ENCODE measurements at regions not wholly inside any gene's neighbourhood (a gene's known extent, or its start where the extent isn't known, plus 50 kb on each side); places are given as distances from the start of the nearest gene placed in this dataset.
"Not testable (repeated sequence)": the region's sequence is repeated elsewhere in the genome, so short reads cannot be mapped to it uniquely, and the experiment has no call there.

DNA sequence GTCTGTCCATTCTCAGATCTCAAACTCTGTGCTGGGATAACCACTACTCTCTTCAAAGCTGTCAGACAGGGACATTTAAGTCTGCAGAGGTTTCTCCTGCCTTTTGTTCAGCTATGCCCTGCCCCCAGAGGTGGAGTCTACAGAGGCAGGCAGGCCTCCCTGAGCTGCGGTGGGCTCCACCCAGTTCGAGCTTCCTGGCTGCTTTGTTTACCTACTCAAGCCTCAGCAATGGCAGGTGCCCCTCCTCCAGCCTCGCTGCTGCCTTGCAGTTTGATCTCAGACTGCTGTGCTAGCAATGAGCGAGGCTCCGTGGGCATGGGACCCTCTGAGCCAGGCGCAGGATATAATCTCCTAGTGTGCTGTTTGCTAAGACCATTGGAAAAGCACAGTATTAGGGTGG lies 53.1 kb upstream of the HUNK start:
- ATAC-seq, H3K4me1 Mint-ChIP-seq, H3K36me3 Mint-ChIP-seq, H3K9me3 Mint-ChIP-seq, H3K27ac Mint-ChIP-seq, H3K4me3 Mint-ChIP-seq: not testable (repeated sequence)
- H3K27me3 Mint-ChIP-seq, result peaks cover 32% of the 10 kb centered on the region

DNA sequence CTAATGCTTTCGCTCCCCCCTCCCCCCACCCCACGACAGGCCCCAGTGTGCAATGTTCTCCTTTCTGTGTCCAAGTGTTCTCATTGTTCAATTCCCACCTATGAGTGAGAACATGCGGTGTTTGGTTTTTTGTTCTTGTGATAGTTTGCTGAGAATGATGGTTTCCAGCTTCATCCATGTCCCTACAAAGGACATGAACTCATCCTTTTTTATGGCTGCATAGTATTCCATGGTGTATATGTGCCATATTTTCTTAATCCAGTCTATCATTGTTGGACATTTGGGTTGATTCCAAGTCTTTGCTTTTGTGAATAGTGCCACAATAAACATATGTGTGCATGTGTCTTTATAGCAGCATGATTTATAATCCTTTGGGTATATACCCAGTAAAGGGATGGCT lies 58.5 kb upstream of the HUNK start:
- ATAC-seq, H3K9me3 Mint-ChIP-seq, H3K36me3 Mint-ChIP-seq, H3K27ac Mint-ChIP-seq, H3K4me1 Mint-ChIP-seq, H3K4me3 Mint-ChIP-seq: not testable (repeated sequence)
- H3K27me3 Mint-ChIP-seq, result peaks cover 23% of the 10 kb centered on the region

DNA sequence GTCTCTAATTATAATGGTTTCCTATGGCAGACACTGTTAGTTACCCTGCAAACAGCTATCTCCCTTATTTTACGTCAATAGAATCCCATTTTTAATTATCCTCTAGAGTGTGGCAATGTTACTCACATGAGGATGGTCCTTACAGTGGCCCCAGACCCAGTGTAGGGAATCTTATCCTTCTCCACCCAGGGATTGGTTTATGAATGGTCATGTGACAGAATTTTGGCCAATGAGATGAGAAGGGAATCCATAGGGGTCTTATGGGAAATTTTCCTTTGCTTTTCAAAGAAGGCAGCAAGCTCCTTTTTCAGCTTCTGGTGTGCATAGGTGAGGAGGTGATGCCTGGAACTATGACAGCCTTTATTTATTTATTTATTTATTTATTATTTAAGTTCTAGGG lies 59.0 kb upstream of the HUNK start:
- no peak for ATAC-seq
- Mint-ChIP-seq H3K27ac (no peak overlapping the region), H3K27me3 (peaks cover 19% of the 10 kb centered on the region), H3K4me1 (peaks cover 10% of the 10 kb centered on the region), H3K9me3 (peaks cover 4% of the 10 kb centered on the region), H3K36me3 (peaks cover 3% of the 10 kb centered on the region), H3K4me3 (no peak overlapping the region)

DNA sequence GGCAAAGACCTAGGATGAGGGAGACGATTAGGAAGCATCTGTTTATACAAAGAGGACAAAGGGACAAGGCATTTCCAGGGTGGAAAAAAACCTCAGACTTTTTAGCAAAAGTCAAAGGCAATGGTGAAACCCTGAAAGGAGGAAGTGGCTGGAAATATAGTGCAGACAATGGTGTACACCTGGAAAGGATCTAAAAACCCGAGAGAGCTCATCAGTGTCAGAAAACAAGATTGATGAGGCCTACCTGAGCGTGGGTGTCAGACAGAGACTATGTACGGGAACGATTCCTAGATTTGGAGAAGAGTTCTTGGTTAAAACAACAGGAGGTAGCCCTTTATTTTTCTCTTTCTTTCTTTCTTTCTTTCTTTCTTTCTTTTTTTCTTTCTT lies 68.8 kb upstream of the HUNK start:
- Mint-ChIP-seq H3K9me3 (peaks cover 6% of the 10 kb centered on the region), H3K27ac (no peak overlapping the region), H3K4me1 (peaks cover 12% of the 10 kb centered on the region), H3K36me3 (no peaks in the 10 kb centered on the region), H3K27me3 (peaks cover 8% of the 10 kb centered on the region), H3K4me3 (no peak overlapping the region)
- no peak for ATAC-seq

DNA sequence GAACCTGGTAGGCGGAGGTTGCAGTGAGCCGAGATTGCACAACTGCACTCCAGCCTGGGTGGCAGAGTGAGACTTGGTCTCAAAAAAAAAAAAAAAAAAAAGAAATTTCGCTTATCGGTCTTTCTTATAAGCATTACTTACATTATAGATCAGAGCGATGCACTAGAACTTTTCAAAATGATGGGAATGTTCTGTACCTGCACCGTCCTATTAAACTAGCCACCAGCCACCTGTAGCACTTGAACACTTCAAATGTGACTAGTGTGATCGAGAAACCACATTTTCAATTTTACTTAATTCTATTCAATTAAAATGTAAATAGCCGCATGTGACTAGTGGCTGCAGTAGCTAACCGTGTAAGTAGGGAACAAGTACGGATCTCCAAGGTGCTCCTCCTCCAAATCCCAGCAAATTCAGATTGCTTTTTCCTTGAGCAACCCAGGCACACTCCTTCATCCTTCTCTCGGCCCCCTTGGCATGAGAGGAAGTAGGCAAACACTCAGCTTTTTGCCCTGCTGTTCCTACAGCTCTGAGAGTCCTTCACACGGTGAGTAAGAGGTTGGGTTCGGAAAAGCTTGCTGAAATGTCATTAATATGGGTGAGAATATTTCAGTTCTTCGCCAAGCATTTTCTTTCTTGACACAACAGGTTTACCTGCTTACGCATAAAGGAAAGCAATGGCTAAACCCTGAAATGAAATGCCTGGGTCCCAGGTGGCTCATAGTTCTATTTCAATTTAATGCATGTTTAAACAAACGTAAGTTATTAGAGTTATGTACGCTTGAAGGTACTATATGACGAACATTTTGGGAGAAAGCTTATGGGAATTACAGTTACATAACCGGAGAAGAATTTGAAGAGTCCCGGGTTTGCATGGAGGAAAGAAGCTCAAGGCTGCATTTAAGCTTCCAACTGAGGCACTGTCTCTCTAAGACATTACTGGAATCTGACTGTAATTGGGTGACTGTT lies 69.5 kb upstream of the HUNK start:
- H3K27me3 Mint-ChIP-seq, result peaks cover 8% of the 10 kb centered on the region
- peaks cover 6% of the 10 kb centered on the region for H3K9me3 Mint-ChIP-seq
- peaks cover 12% of the 10 kb centered on the region for H3K4me1 Mint-ChIP-seq

DNA sequence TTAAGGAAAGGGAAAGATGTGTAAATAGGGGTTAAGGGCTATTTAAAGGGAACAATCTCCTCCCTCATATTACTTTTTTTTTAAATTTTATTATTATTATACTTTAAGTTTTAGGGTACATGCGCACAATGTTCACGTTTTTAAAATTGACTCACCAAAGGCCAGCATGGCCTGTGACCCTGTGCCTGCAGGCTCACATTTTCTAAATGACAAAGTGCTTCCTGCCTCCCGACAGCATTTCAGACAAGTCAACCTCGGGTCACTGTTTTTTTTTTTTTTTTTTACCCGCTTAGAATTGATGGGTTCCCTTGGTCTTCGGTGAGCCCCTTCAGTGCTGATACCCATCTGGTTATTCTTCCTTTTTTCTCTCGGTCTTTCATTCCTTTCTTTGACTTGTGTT lies 70.4 kb upstream of the SCAF4 start:
- peaks cover 8% of the 10 kb centered on the region for H3K27me3 Mint-ChIP-seq
- H3K4me1 Mint-ChIP-seq, result peaks cover 12% of the 10 kb centered on the region
- H3K4me3 Mint-ChIP-seq, result no peak overlapping the region
- no peak overlapping the region for H3K27ac Mint-ChIP-seq
- ATAC-seq, result no peak
- peaks cover 6% of the 10 kb centered on the region for H3K9me3 Mint-ChIP-seq
- no peaks in the 10 kb centered on the region for H3K36me3 Mint-ChIP-seq

More for the DNA sequence above, 69.5 kb upstream of the HUNK start:
- H3K27ac Mint-ChIP-seq, result no peak overlapping the region
- no peak for ATAC-seq
- no peak overlapping the region for H3K4me3 Mint-ChIP-seq
- no peaks in the 10 kb centered on the region for H3K36me3 Mint-ChIP-seq

DNA sequence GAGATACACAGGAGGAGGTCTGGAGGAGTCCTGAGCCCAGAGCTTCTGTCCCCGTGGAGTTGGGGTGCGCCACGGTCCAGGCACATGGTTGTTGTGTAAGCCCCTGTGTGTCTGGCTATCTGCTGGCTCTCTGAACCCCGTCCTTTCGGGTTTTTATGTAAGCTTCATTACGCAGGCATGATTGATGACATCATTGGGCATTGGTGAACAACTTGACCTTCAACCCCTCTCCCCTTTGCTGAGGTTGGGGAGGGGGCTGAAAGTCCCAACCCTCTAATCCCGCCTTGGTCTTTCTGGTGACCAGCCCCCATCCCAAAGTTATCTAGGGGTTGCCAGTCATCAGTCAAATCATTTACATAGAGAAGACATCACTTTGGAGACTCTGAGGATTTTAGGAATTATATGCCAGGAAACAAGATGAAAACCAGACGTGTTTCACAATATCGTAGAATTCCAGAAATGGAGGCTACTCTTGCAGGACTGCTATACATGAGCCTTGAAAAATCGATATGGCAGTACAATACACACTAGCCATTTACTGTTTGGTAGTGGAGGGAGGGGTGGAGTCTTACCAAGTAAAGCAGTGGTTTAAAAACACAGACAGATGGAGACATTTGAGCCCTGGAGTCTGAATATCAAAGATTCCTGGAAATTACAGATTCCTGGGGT lies 69.8 kb upstream of the SCAF4 start:
- ATAC-seq, result no peak
- H3K27ac Mint-ChIP-seq, result no peak overlapping the region
- H3K4me3 Mint-ChIP-seq, result no peak overlapping the region
- no peaks in the 10 kb centered on the region for H3K36me3 Mint-ChIP-seq
- peaks cover 6% of the 10 kb centered on the region for H3K9me3 Mint-ChIP-seq
- H3K4me1 Mint-ChIP-seq, result peaks cover 12% of the 10 kb centered on the region
- peaks cover 8% of the 10 kb centered on the region for H3K27me3 Mint-ChIP-seq

DNA sequence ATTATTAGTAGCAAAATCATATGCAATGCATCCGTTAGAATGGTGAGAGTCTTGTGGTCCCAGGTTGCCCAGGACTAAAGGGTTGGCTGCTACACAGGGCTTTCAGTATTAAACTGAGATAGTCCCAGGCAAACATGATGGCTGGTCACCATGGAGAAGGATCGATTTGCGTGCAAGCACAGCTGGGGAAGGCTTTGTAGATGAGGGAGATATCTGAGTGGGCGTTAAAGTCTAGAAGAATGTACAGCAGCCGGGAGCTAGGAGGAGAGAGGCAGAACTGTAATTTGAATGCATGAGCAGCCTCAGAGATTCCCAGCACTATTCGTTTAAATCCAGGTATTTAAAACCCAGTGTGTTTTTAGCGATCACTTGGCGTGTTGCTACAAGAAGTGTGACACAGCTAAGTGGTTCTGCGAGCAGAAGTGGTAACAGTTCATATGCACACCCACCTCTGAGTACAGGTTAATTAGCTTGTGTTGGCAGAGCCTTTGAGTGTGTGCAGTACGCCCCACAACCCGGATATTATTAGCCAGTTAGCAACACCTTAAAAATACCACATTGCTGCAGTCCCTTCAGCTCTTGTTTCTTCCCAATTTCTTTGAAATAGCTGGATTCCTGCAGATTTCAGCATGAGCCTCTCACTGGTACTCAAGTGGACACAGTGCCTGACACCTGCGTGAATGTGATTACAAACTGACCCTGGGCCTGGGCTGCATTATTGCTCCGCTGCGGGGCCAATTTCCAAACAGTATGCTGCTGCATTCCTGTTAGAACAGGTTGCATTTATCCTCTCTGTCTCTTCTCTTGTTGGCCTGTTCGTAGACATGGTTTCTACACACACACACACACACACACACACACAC lies 67.2 kb upstream of the SCAF4 start:
- no peak overlapping the region for H3K4me3 Mint-ChIP-seq
- H3K36me3 Mint-ChIP-seq, result no peaks in the 10 kb centered on the region
- no peaks in the 10 kb centered on the region for H3K27me3 Mint-ChIP-seq
- ATAC-seq, result no peak
- no peaks in the 10 kb centered on the region for H3K9me3 Mint-ChIP-seq
- no peak overlapping the region for H3K27ac Mint-ChIP-seq
- peaks cover 6% of the 10 kb centered on the region for H3K4me1 Mint-ChIP-seq

DNA sequence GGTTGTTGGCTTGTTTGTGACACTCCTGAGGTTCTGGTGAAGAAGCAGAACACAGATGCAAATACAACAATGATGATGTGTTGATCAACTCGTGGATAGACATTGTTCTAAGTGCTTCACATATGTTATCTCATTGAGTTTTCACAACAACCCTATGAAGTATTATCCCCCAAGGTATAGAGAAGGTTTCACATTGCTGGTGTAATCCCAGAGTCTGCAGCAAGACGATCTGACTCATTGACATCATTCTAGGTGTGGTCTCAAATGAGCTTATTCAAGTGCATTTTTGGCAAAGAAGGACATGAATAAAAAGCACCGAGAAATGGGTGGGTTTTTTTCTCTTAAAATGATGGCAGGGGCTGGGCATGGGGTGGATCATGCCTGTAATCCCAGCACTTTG lies 64.1 kb upstream of the SCAF4 start:
- Mint-ChIP-seq H3K36me3 (no peaks in the 10 kb centered on the region), H3K4me1 (no peaks in the 10 kb centered on the region), H3K9me3 (no peaks in the 10 kb centered on the region), H3K27me3 (no peaks in the 10 kb centered on the region), H3K4me3 (no peak overlapping the region), H3K27ac (no peak overlapping the region)
- no peak for ATAC-seq

DNA sequence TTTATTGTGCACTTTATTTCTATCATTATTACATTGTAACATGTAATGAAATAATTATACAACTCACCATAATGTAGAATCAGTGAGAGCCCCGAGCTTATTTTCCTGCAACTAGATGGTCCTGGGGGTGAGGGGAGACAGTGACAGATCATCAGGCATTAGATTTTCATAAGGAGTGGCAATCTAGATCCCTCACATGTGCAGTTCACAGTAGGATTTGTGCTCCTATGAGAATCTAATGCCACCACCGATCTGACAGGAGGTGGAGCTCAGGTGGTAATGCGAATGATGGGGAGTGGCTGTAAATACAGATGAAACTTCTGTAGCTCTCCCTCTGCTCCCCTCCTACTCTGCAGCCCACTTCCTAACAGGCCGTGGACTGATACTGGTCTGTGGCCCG lies 58.5 kb upstream of the SCAF4 start:
- H3K9me3 Mint-ChIP-seq, H3K27me3 Mint-ChIP-seq, ATAC-seq, H3K4me3 Mint-ChIP-seq, H3K36me3 Mint-ChIP-seq, H3K27ac Mint-ChIP-seq: not testable (repeated sequence)
- peaks cover 17% of the 10 kb centered on the region for H3K4me1 Mint-ChIP-seq

DNA sequence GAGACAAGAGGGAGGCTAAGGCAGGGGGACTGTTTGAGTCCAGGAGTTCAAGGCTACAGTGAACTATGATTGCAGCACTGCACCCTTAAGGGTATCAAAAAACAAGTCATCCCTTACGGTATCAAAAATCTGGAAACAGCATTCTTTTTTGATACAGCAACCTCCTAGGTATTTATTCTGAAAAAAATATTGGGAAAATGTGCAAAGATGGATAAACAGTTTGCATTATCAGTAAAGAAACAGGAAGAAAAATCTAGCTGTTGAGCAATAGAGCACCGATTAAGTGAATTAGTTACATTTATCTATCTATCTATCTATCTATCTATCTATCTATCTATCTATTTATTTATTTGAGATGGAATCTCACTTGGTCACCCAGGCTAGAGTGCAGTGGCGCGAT lies 56.7 kb upstream of the SCAF4 start:
- ATAC-seq, result no peak
- Mint-ChIP-seq H3K27me3 (no peaks in the 10 kb centered on the region), H3K4me3 (no peak overlapping the region), H3K27ac (no peak overlapping the region), H3K9me3 (peaks cover 8% of the 10 kb centered on the region), H3K4me1 (peaks cover 17% of the 10 kb centered on the region), H3K36me3 (no peaks in the 10 kb centered on the region)

DNA sequence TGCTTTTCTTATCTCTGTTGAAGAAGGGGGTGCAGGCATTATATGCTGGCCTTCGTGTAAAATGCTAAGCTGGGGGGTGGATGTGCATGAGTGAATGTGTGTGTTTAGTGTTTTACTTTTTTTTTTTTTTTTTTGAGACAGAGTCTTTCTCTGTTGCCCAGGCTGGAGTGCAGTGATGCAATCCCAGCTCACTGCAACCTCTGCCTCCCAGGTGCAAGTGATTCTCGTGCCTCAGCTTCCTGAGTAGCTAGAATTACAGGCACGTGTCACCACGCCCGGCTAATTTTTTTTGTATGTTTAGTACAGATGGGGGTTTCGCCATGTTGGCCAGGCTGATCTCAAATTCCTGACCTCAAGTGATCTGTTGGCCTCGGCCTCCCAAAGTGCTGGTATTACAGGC lies 55.8 kb upstream of the SCAF4 start:
- peaks cover 17% of the 10 kb centered on the region for H3K4me1 Mint-ChIP-seq
- H3K27ac Mint-ChIP-seq, H3K36me3 Mint-ChIP-seq, H3K9me3 Mint-ChIP-seq, H3K4me3 Mint-ChIP-seq, H3K27me3 Mint-ChIP-seq: not testable (repeated sequence)
- peak; percentile 16 for ATAC-seq

DNA sequence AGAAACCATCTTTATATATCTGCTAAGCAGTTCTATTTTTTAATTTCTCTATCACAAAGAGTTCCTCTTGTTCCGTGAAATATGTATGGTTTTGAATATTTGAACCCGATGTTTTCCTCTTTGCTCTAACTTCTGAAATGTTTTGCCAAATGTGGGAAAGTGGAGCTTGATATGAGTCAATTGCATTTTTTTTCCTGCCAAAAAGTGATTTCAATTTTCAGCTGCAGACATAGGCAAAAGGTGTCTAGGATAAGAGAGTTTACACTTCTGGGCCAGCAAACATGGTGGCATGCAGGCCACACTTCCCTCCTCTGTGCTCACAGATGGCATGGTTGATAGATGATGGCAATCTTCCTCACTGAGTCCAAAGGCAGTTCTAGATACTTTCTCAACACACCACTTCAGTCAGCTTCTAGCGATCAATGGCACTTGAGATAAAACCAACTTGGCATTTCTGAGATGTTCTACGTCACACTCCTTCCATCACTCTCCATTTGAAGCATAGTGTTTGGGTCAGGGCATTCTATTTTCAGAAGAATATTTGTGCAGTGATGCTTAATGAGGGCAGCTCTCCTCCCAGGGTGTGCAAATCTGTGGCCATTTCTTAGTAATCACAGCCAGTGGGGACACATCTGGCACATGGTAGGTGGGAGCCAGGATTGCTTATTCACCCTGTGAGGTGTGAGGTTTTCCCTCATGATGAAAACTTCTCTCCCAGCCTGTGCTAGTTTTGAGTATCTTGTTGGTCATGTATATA lies 54.4 kb upstream of the SCAF4 start:
- Mint-ChIP-seq H3K27ac (no peak overlapping the region), H3K27me3 (no peaks in the 10 kb centered on the region), H3K9me3 (peaks cover 8% of the 10 kb centered on the region), H3K36me3 (no peaks in the 10 kb centered on the region), H3K4me3 (no peak overlapping the region), H3K4me1 (peaks cover 24% of the 10 kb centered on the region)
- ATAC-seq, result no peak

DNA sequence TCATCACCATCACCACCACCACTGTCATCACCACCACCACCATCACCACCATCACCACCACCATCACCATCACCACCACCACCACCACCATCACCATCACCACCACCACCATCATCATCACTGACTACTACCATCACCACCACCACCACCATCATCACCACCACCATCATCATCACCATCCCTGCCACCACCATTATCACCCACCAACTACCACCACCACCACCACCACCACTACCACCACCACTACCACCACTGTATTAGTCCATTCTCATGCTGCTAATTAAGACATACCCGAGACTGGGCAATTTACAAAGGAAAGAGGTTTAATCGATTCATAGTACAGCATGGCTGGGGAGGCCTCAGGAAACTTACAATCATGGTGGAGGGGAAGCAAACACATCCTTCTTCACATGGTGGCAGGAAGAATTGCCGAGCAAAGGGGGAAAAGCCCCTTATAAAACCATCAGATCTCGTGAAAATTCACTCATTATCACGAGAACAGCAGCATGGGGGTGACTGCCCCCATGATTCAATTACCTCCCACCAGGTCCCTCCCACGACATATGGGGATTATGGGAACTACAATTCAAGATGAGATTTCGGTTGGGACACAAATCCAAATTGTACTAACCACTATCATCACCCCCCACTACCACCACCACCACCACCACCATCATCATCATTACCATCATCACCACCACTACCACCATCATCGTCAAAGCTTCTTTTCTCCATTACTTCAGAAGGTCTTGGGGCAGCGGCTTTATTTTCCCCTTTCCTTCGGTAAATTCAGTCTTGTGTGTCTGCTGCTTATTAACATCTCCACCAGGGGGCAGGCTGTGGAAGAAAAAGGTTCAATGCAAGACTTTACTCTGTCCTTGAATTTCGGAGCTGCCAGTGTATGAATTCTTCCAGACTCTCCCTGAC lies 53.6 kb upstream of the SCAF4 start:
- H3K9me3 Mint-ChIP-seq, H3K27ac Mint-ChIP-seq, H3K36me3 Mint-ChIP-seq, H3K27me3 Mint-ChIP-seq, H3K4me3 Mint-ChIP-seq: not testable (repeated sequence)
- ATAC-seq, result peak; percentile 51
- peaks cover 24% of the 10 kb centered on the region for H3K4me1 Mint-ChIP-seq

Data from stimulated activated memory B cell treated with anti-CD40 and anti-IgM and Interleukin-4, amounts not matched to agents 10 μg/mL and 1 μg/mL and 100 μg/mL, for 72 hours (primary cell).